GM21526 (cell line): ENCODE measurements at regions not wholly inside any gene's neighbourhood (a gene's known extent, or its start where the extent isn't known, plus 50 kb on each side); places are given as distances from the start of the nearest gene placed in this dataset.
"Not testable (repeated sequence)": the region's sequence is repeated elsewhere in the genome, so short reads cannot be mapped to it uniquely, and the experiment has no call there.

Experiments
- ATAC-seq: cut with Tn5 transposase; IDR thresholded peaks from one replicate; pipeline ENCODE4 v1.9.1; 2021; ENCODE audit warnings: moderate library complexity; ENCODE audit not compliant: unreplicated experiment, low FRiP score

DNA sequence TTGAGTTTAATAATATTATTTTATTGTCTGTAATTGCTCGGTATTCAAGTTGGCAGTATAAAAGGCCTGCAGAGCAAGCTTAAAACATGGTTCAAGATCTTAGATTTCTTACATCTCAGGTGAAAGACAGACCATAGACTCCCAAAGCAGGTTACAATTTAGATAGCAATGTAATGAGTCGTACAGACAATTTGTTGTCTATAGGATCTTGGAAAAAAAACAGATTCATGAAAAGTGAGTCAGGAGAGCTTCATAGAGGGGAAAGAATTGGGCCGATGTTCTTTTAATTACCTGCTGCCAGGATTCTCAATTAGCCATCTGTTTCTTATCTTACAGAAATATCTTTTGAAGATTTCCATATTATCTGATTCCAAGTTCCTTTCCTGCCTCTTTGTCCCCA, 111.5 kb upstream of the IKBKE start:
- ATAC-seq: not testable (repeated sequence)

GRCh38 chr1:206359377-206359776, 110.9 kb upstream of the IKBKE start:
- not testable (repeated sequence) for ATAC-seq

- ATAC-seq: not testable (repeated sequence)
Measured at GRCh38 chr1:206361978-206362543, 108.2 kb upstream of the IKBKE start.

DNA sequence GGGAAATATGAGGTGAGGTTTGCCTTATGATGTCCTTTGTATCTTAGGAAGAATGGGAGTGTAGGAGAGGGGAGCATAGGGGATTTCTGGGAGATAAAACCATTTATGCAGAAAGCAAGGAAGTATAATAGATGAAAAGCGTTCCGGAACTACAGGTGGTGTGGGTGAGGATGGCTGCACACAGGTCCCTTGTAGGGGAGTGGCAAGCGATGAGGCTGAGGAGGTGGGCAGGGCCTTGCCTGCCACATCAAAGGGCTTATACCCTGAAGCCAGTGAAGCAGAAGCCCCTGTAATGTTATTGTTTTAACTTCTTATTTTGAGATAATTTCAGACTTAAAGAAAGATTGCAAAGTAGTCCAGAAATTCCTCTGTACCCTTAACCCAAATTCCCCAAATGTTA, 107.3 kb upstream of the IKBKE start:
- not testable (repeated sequence) for ATAC-seq

DNA sequence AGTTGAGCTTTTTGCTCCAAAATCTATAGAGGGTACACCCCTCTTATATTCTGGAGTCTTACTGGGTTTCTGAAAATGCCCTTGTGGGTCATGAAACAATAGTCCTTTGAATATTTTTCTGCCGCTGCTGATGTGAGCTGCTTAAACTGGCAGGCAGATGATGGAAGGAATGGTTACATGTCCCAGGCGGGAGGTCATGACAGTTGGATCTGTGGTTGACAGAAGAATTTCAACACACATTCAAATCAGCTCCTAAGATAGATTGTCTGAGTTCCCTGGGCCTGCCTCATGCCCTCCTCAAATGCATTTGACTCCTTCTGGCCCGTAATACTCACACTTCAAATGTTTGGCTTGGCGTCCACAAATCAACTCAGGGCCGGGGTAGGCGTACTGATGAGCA, 105.0 kb upstream of the IKBKE start:
- ATAC-seq: not testable (repeated sequence)

- ATAC-seq: not testable (repeated sequence)
Measured at GRCh38 chr1:206366131-206366530, 104.1 kb upstream of the IKBKE start.

DNA sequence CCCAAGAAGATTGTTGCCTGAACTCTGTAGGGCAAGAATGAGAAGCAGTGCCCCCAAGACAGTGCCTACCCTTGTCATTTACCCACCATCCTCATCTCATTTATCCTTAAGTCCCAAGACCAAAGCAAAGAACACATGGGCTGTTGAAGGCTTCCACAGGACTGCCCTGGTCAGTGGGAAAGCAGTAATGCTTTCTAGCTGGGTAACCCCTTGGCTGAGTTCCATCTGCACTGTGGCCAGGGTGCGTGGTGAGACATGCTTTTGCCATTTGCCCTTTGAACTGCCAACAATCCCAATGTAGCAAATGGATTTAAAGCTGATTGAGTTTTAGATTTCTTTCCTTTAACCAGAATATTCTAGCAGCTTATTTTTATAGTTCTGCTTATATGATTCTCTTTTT, 103.5 kb upstream of the IKBKE start:
- not testable (repeated sequence) for ATAC-seq

GRCh38 chr1:206367955-206368622, 102.2 kb upstream of the IKBKE start:
- ATAC-seq: not testable (repeated sequence)

- not testable (repeated sequence) for ATAC-seq
Measured at GRCh38 chr1:206374725-206375124, 95.6 kb upstream of the IKBKE start.

GRCh38 chr1:206375552-206375951, 94.7 kb upstream of the IKBKE start:
- ATAC-seq: not testable (repeated sequence)

- not testable (repeated sequence) for ATAC-seq
Measured at GRCh38 chr1:206378506-206378905, 91.8 kb upstream of the IKBKE start.

DNA sequence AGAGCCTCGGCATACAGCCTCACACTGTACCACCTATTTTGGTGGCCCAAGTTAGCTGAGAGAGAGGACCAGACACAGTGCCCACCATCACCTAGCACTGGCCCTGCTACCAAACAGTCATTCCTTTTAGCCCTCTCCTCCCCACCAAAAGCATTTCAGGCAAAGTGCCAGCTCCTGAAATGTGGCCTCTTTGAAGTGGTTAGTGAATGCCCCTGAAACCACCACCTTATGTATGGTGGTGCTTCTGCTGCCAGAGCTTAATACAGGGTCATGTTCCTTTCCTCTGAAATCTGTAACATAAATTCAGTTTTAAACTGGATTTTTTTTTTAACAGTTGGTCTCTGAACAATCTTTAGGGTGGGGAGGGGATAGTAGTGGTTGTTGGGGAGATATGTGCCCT, 91.0 kb upstream of the IKBKE start:
- ATAC-seq: not testable (repeated sequence)

GRCh38 chr1:206380163-206380790, 90.0 kb upstream of the IKBKE start:
- ATAC-seq: not testable (repeated sequence)

- not testable (repeated sequence) for ATAC-seq
Measured at GRCh38 chr1:206380791-206381610, 89.3 kb upstream of the IKBKE start.

DNA sequence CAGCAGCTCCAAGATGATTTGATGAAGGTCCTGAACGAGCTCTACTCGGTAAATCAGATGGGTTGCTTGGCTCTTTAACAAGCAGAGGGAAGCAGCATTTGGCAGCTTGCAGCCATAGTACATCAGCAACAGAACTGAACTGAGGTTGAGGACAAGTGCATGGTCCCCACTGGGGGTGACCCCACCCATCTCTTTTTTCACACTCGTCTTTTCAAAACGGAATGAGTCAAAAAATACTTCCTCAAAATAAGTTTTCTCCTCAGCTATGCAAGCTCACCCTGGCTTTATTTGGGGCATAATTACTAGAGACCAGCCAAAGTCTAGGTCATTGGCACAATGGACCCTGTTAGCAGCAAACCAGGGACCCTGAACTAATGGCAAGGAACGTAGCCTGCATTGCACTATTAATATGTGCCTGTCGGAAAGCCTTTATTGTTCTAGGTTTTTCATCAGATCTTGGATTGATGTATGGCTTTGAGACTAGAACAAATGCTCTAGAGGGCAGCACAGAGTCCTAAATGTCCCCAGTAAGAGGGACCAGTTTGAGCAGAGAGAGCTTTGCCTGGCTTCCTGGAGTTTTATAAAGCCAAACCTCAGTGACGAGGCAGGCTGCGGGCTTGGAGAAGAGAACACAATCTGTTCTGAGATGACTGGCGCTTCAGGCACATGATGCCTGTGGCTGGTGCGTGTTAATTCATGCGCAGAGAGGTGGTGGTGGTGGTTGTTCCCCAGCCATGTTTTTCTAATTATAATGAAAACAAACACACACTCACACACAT, 86.1 kb upstream of the IKBKE start:
- not testable (repeated sequence) for ATAC-seq

GRCh38 chr1:206384891-206385290, 85.4 kb upstream of the IKBKE start:
- ATAC-seq: not testable (repeated sequence)

DNA sequence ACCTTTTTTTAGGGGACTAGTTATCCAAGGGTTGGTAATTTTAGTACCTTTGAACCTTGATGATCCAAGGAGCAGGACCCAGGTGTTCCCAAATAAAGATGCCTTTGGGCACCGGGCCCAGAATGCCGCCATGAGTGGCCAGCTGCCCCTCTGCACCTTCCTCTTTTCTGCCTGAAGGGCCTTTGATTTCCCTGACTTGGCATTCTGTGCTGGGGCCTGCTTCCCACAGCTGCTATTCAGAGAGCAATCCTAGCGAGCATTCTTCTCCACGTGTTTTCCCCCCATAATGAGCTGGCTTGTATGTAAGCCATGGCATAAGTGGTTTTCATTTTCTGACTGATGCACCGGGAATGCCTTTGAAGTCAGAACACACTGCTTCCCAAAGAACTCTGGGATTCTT, 82.6 kb upstream of the IKBKE start:
- ATAC-seq: not testable (repeated sequence)

- not testable (repeated sequence) for ATAC-seq
Measured at GRCh38 chr1:206391903-206392302, 78.4 kb upstream of the IKBKE start.

DNA sequence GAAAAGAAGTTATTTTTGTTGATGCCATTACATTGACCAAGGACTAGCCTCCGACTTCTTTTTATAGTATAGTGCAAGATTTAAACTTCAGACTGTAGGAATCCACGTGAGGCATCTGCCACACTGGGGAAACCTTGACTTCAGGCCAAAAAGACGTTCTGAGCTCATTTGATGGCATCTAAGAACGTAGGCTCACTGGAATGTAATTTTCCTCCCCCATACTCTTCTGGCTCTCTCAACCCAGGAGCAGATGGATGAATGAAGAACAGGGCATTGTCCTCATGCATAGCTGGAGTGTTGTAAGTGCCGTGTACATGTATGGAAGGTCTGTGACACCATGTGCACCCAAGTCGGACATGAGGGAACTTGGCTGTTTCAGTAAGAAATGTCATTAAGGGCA, 72.8 kb upstream of the IKBKE start:
- not testable (repeated sequence) for ATAC-seq

- ATAC-seq: not testable (repeated sequence)
Measured at GRCh38 chr1:206398261-206398660, 72.0 kb upstream of the IKBKE start.
